Astrocyte (in vitro differentiated cells and primary cell): ENCODE measurements at regions not wholly inside any gene's neighbourhood (a gene's known extent, or its start where the extent isn't known, plus 50 kb on each side); places are given as distances from the start of the nearest gene placed in this dataset.

Source experiments
- DNase-seq: peaks from one replicate; pipeline ENCODE4 v3.0.0-alpha.2; 2010; ENCODE audit warnings: low read depth
- FAIRE-seq: peaks from 2 replicates; lab custom pipeline; 2011; peaks lifted over from hg19 to GRCh38; lab: Jason Lieb, UNC
- H2AFZ ChIP-seq: 2 replicates; pipeline ENCODE4 v1.6.0; 2012; ENCODE audit warnings: low read depth, low read length, inconsistent platforms
- H3K27ac ChIP-seq: 2 replicates; pipeline ENCODE4 v1.5.1; 2011; ENCODE audit warnings: low read depth, low read length, inconsistent platforms
- H3K27me3 ChIP-seq: 2 replicates; pipeline ENCODE4 v1.6.0; 2011; ENCODE audit warnings: low read length, inconsistent platforms; ENCODE audit not compliant: insufficient read depth
- H3K36me3 ChIP-seq: 2 replicates; pipeline ENCODE4 v1.5.1; 2011; ENCODE audit warnings: low read length, inconsistent platforms; ENCODE audit not compliant: insufficient read depth
- H3K4me1 ChIP-seq: 2 replicates; pipeline ENCODE4 v1.5.1; 2011; ENCODE audit warnings: low read length, inconsistent platforms; ENCODE audit not compliant: insufficient read depth
- H3K4me2 ChIP-seq: 2 replicates; pipeline ENCODE4 v1.6.0; 2012; ENCODE audit warnings: low read length, inconsistent platforms
- H3K4me3 ChIP-seq: 2 replicates; pipeline ENCODE4 v1.5.1; 2011; ENCODE audit warnings: low read depth, mild to moderate bottlenecking, low read length, inconsistent platforms; ENCODE audit not compliant: insufficient read depth
- H3K79me2 ChIP-seq: 2 replicates; pipeline ENCODE4 v1.6.0; 2012; ENCODE audit warnings: mild to moderate bottlenecking, low read length, inconsistent platforms; ENCODE audit not compliant: insufficient read depth
- H3K9ac ChIP-seq: 2 replicates; pipeline ENCODE4 v1.6.0; 2012; ENCODE audit warnings: mild to moderate bottlenecking, low read length, inconsistent platforms
- H3K9me3 ChIP-seq: 2 replicates; pipeline ENCODE4 v1.5.1; 2012; ENCODE audit warnings: low read depth, mild to moderate bottlenecking, low read length, inconsistent platforms; ENCODE audit not compliant: insufficient read depth
- H4K20me1 ChIP-seq: 2 replicates; pipeline ENCODE4 v1.6.0; 2012; ENCODE audit warnings: low read length, inconsistent platforms; ENCODE audit not compliant: insufficient read depth
- H3K27ac Mint-ChIP-seq: one replicate; pipeline ENCODE4 v1.8.0; 2021; ENCODE audit warnings: mild to moderate bottlenecking, mixed read lengths; ENCODE audit not compliant: unreplicated experiment
- H3K27me3 Mint-ChIP-seq: one replicate; pipeline ENCODE4 v1.8.0; 2021; ENCODE audit warnings: low read depth, mixed read lengths; ENCODE audit not compliant: unreplicated experiment
- H3K36me3 Mint-ChIP-seq: one replicate; pipeline ENCODE4 v1.8.0; 2021; ENCODE audit warnings: low read depth, mixed read lengths; ENCODE audit not compliant: unreplicated experiment
- H3K4me1 Mint-ChIP-seq: one replicate; pipeline ENCODE4 v1.8.0; 2021; ENCODE audit warnings: low read depth, mixed read lengths; ENCODE audit not compliant: unreplicated experiment
- H3K4me3 Mint-ChIP-seq: one replicate; pipeline ENCODE4 v1.8.0; 2021; ENCODE audit warnings: mild to moderate bottlenecking, moderate library complexity, mixed read lengths; ENCODE audit not compliant: unreplicated experiment
- H3K9me3 Mint-ChIP-seq: one replicate; pipeline ENCODE4 v1.8.0; 2021; ENCODE audit warnings: mild to moderate bottlenecking, mixed read lengths; ENCODE audit not compliant: unreplicated experiment
- EZH2 ChIP-seq: IDR thresholded peaks from 2 replicates; pipeline ENCODE4 v1.6.1; 2012; ENCODE audit warnings: mild to moderate bottlenecking, low read length, inconsistent platforms; ENCODE audit not compliant: insufficient read depth
- TF ChIP-seq, protein P1 (sequence below): IDR thresholded peaks from 2 replicates; pipeline ENCODE4 v1.5.1; 2011; ENCODE audit warnings: low read depth, mild to moderate bottlenecking, inconsistent platforms, low read length, moderate library complexity; ENCODE audit not compliant: insufficient read depth

DNA sequence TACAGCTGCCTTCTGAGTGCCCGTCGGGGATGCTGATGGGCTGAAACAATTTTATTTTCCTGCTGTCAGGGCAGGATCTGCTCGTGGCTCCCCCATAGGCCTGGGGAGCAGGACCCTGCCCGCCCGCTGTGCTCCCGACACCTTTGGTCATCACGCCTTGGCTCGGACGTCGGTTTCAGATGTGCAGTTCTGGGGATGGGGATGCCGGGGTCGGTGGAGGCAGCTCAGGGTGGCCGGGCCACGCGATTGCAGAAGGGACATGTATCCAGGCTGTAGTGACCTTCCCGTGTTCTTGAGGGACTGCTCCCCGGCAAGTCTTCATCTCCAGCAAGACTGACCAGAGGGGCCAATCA lies 1150.5 kb downstream of the BRD1 start:
- DNase-seq: no peak
- Histone ChIP-seq H3K4me2 (no peak overlapping the region), H2AFZ (no peak overlapping the region), H3K27me3 (no peaks in the 10 kb centered on the region), H3K4me1 (no peaks in the 10 kb centered on the region), H3K9me3 (peaks cover under 1% of the 10 kb centered on the region), H3K27ac (no peak overlapping the region), H4K20me1 (no peaks in the 10 kb centered on the region), H3K79me2 (no peaks in the 10 kb centered on the region), H3K4me3 (no peak overlapping the region), H3K9ac (no peak overlapping the region), H3K36me3 (no peaks in the 10 kb centered on the region)
- TF ChIP-seq, protein P1, sequence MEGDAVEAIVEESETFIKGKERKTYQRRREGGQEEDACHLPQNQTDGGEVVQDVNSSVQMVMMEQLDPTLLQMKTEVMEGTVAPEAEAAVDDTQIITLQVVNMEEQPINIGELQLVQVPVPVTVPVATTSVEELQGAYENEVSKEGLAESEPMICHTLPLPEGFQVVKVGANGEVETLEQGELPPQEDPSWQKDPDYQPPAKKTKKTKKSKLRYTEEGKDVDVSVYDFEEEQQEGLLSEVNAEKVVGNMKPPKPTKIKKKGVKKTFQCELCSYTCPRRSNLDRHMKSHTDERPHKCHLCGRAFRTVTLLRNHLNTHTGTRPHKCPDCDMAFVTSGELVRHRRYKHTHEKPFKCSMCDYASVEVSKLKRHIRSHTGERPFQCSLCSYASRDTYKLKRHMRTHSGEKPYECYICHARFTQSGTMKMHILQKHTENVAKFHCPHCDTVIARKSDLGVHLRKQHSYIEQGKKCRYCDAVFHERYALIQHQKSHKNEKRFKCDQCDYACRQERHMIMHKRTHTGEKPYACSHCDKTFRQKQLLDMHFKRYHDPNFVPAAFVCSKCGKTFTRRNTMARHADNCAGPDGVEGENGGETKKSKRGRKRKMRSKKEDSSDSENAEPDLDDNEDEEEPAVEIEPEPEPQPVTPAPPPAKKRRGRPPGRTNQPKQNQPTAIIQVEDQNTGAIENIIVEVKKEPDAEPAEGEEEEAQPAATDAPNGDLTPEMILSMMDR: no peak
- TF ChIP-seq EZH2: no peak
- H3K27ac Mint-ChIP-seq: no peak overlapping the region
- H3K27me3 Mint-ChIP-seq: peaks cover 6% of the 10 kb centered on the region
- no peak for FAIRE-seq
- no peak overlapping the region for H3K4me3 Mint-ChIP-seq
- H3K9me3 Mint-ChIP-seq: peaks cover 13% of the 10 kb centered on the region
- no peaks in the 10 kb centered on the region for H3K4me1 Mint-ChIP-seq
- peaks cover 8% of the 10 kb centered on the region for H3K36me3 Mint-ChIP-seq

DNA sequence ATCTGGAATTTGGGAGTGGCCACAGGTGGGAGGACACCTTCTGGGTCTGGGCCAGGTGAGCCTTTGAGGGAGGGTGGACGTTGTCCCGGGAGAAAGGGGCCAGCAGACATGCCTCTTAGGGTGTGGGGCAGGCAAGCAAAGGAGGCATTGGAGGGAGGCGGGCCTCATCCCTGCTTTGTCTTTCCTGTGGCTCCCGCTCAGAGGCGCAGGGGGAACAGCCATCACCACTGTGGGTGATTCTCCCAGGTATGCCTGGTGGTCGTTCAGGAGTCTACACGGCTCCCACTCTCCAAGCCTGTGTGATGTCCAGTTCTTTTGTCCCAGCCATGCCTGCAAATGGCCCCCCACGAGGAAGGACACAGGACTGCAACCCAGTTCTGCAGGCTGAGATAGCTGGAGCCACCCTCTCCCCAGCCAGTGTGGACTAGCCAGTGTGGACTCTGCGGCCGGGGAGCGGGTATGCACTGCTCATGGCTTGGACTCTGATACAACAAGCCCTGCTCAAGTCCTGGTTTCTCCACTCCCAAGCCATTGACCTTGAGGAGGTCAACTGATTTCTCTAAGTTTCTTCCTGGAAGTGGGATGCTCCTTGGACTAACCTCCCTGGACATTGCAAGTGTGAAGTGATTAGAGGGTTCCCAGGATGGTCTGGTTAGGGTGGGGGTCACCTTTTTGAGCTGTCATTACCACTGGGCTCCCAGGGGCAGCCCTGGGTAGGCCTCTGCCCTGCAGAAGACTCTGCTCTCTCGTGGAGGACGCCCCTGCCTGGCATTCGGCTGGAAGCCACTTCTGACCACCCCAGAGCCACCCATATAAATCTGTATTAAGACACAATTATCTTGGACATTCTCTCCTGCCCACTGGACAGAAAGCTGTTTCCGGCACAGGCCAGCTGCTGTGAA lies 1151.2 kb downstream of the BRD1 start:
- Histone ChIP-seq H3K36me3 (no peaks in the 10 kb centered on the region), H3K79me2 (no peaks in the 10 kb centered on the region), H2AFZ (no peak overlapping the region), H3K9ac (no peak overlapping the region), H4K20me1 (no peaks in the 10 kb centered on the region), H3K4me2 (no peak overlapping the region), H3K4me1 (no peaks in the 10 kb centered on the region), H3K27me3 (no peaks in the 10 kb centered on the region), H3K27ac (no peak overlapping the region), H3K4me3 (no peak overlapping the region), H3K9me3 (peaks cover 7% of the 10 kb centered on the region)
- FAIRE-seq (no peak), DNase-seq (no peak)
- Mint-ChIP-seq H3K4me1 (no peaks in the 10 kb centered on the region), H3K27me3 (peaks cover 6% of the 10 kb centered on the region), H3K27ac (no peak overlapping the region), H3K9me3 (peaks cover 20% of the 10 kb centered on the region), H3K36me3 (peaks cover 13% of the 10 kb centered on the region), H3K4me3 (no peak overlapping the region)
- no peak for TF ChIP-seq EZH2
- TF ChIP-seq, protein P1: no peak

DNA sequence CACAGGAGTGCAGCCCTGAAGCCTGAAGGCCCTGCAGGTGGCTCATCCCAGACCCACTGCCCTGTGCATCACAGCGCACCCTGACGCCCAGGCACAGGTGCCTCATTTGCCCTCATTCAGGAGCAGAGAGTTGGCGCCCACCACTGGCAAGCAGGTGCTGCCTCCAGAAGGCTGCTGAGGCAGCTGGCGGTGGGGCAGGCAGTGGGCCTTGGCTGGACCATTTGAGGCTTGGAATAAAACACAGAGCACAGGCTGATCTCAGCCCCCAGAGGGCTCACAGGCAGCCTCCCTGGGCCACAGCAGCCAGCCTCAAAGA lies 1151.9 kb downstream of the BRD1 start:
- H4K20me1 ChIP-seq: no peaks in the 10 kb centered on the region
- no peak for DNase-seq
- H3K27ac Mint-ChIP-seq: no peak overlapping the region
- H2AFZ ChIP-seq: no peak overlapping the region
- H3K36me3 ChIP-seq: no peaks in the 10 kb centered on the region
- H3K9me3 Mint-ChIP-seq: peaks cover 20% of the 10 kb centered on the region
- FAIRE-seq: no peak
- H3K9me3 ChIP-seq: peaks cover 8% of the 10 kb centered on the region
- no peak for TF ChIP-seq EZH2
- TF ChIP-seq, protein P1: no peak
- H3K4me1 Mint-ChIP-seq: no peaks in the 10 kb centered on the region
- H3K9ac ChIP-seq: no peak overlapping the region
- no peaks in the 10 kb centered on the region for H3K27me3 ChIP-seq
- no peaks in the 10 kb centered on the region for H3K4me1 ChIP-seq
- H3K4me2 ChIP-seq: no peak overlapping the region
- peaks cover 13% of the 10 kb centered on the region for H3K36me3 Mint-ChIP-seq
- no peak overlapping the region for H3K4me3 Mint-ChIP-seq
- H3K27me3 Mint-ChIP-seq: peaks cover 6% of the 10 kb centered on the region
- H3K27ac ChIP-seq: no peak overlapping the region
- H3K79me2 ChIP-seq: no peaks in the 10 kb centered on the region
- H3K4me3 ChIP-seq: no peak overlapping the region
